GM23338 (cell line): ENCODE measurements at regions not wholly inside any gene's neighbourhood (a gene's known extent, or its start where the extent isn't known, plus 50 kb on each side); places are given as distances from the start of the nearest gene placed in this dataset.

Experiments
- ATAC-seq: fragments of 200-7000 bp; cut with Tn5 transposase; 3 replicates; pipeline ENCODE4 v1.9.1; 2020
- DNase-seq: peaks from one replicate; pipeline ENCODE4 v3.0.0-alpha.2; 2015; ENCODE audit warnings: low spot score
- H2AFZ ChIP-seq: fragments of 200-600 bp; sonication (generic); 2 replicates; pipeline ENCODE4 v1.8.0; 2016; ENCODE audit warnings: antibody characterized with exemption, mild to moderate bottlenecking, moderate library complexity
- H3F3A ChIP-seq: fragments of 200-600 bp; sonication (generic); replicated peaks from 2 replicates; pipeline ENCODE4 v1.8.0; 2017; ENCODE audit warnings: antibody characterized with exemption, mixed run types, low read depth
- H3K27ac ChIP-seq: fragments of 200-600 bp; sonication (generic); 2 replicates; pipeline ENCODE4 v1.6.1; 2016; ENCODE audit warnings: low read depth
- H3K27me3 ChIP-seq: fragments of 200-600 bp; sonication (generic); 2 replicates; pipeline ENCODE4 v1.8.0; 2016; ENCODE audit warnings: mild to moderate bottlenecking, mixed run types, moderate library complexity; ENCODE audit not compliant: insufficient read depth
- H3K36me3 ChIP-seq: fragments of 200-600 bp; sonication (generic); 2 replicates; pipeline ENCODE4 v1.8.0; 2016; ENCODE audit warnings: mild to moderate bottlenecking; ENCODE audit not compliant: insufficient read depth
- H3K4me1 ChIP-seq: fragments of 200-600 bp; sonication (generic); 2 replicates; pipeline ENCODE4 v1.8.0; 2016; ENCODE audit warnings: mild to moderate bottlenecking, moderate library complexity; ENCODE audit not compliant: insufficient read depth
- H3K4me2 ChIP-seq: fragments of 200-600 bp; sonication (generic); 2 replicates; pipeline ENCODE4 v1.7.1; 2017; ENCODE audit warnings: mixed run types
- H3K4me3 ChIP-seq: fragments of 200-600 bp; sonication (generic); 2 replicates; pipeline ENCODE4 v1.6.1; 2016; ENCODE audit warnings: mixed run types
- H3K79me2 ChIP-seq: fragments of 200-600 bp; sonication (generic); replicated peaks from 2 replicates; pipeline ENCODE4 v1.8.0; 2017; ENCODE audit warnings: mild to moderate bottlenecking; ENCODE audit not compliant: insufficient read depth
- H3K9me2 ChIP-seq: fragments of 200-600 bp; sonication (generic); 2 replicates; pipeline ENCODE4 v1.8.0; 2017; ENCODE audit not compliant: insufficient read depth
- H4K20me1 ChIP-seq: fragments of 200-600 bp; sonication (generic); replicated peaks from 2 replicates; pipeline ENCODE4 v1.8.0; 2017; ENCODE audit warnings: mild to moderate bottlenecking; ENCODE audit not compliant: insufficient read depth
- H3K27ac Mint-ChIP-seq: 2 replicates; pipeline ENCODE4 v1.8.0; 2020; ENCODE audit warnings: inconsistent platforms, mild to moderate bottlenecking, moderate library complexity, mixed read lengths
- H3K27me3 Mint-ChIP-seq: 3 replicates; pipeline ENCODE4 v1.8.0; 2022; ENCODE audit warnings: low read depth, mild to moderate bottlenecking, moderate library complexity, mixed read lengths, inconsistent platforms; ENCODE audit not compliant: insufficient read depth, poor library complexity
- H3K36me3 Mint-ChIP-seq: 3 replicates; pipeline ENCODE4 v1.8.0; 2021; ENCODE audit warnings: low read depth, mild to moderate bottlenecking, inconsistent platforms, moderate library complexity, mixed read lengths
- H3K4me1 Mint-ChIP-seq: 3 replicates; pipeline ENCODE4 v1.8.0; 2020; ENCODE audit warnings: mild to moderate bottlenecking, inconsistent platforms, mixed read lengths
- H3K4me3 Mint-ChIP-seq: 3 replicates; pipeline ENCODE4 v1.8.0; 2021; ENCODE audit warnings: moderate library complexity, mild to moderate bottlenecking, inconsistent platforms, mixed read lengths
- H3K9me3 Mint-ChIP-seq: 3 replicates; pipeline ENCODE4 v1.8.0; 2020; ENCODE audit warnings: moderate library complexity, mild to moderate bottlenecking, inconsistent platforms, mixed read lengths
- CREB1 ChIP-seq: fragments of 250-450 bp; sonication (Bioruptor Pico); IDR thresholded peaks from 2 replicates; pipeline ENCODE4 v1.5.0; 2020; ENCODE audit warnings: low read depth, mild to moderate bottlenecking, moderate library complexity
- EZH2 ChIP-seq: fragments of 200-600 bp; sonication (generic); IDR thresholded peaks from one replicate; pipeline ENCODE4 v1.8.0; 2017; ENCODE audit warnings: antibody characterized with exemption, mild to moderate bottlenecking, low read depth; ENCODE audit not compliant: unreplicated experiment
- EZH2phosphoT487 ChIP-seq: fragments of 200-600 bp; sonication (generic); IDR thresholded peaks from one replicate; pipeline ENCODE4 v1.8.1; 2018; ENCODE audit warnings: antibody characterized with exemption; ENCODE audit not compliant: unreplicated experiment
- JUNB ChIP-seq: IDR thresholded peaks from one replicate; pipeline ENCODE4 v1.6.1; 2016; ENCODE audit warnings: antibody characterized with exemption; ENCODE audit not compliant: unreplicated experiment
- NANOG ChIP-seq: IDR thresholded peaks from 2 replicates; pipeline ENCODE4 v1.6.1; 2016; ENCODE audit warnings: antibody characterized with exemption, borderline replicate concordance
- POLR2AphosphoS5 ChIP-seq: IDR thresholded peaks from 2 replicates; pipeline ENCODE4 v1.6.1; 2016; ENCODE audit warnings: antibody characterized with exemption, low read depth
- STAT1 ChIP-seq: IDR thresholded peaks from one replicate; pipeline ENCODE4 v1.6.1; 2016; ENCODE audit warnings: antibody characterized with exemption; ENCODE audit not compliant: unreplicated experiment
- ZNF114 ChIP-seq: fragments of 250-450 bp; sonication (Bioruptor Pico); IDR thresholded peaks from 2 replicates; pipeline ENCODE4 v1.5.0; 2020; ENCODE audit warnings: mild to moderate bottlenecking, moderate library complexity
- ZNF331 ChIP-seq: fragments of 250-450 bp; sonication (Bioruptor Pico); IDR thresholded peaks from 2 replicates; pipeline ENCODE4 v1.5.0; 2020; ENCODE audit warnings: low read depth, mild to moderate bottlenecking, moderate library complexity
- TF ChIP-seq, protein P1 (sequence below): IDR thresholded peaks from one replicate; pipeline ENCODE4 v1.6.1; 2018; ENCODE audit warnings: antibody characterized with exemption; ENCODE audit not compliant: unreplicated experiment
- TF ChIP-seq, protein P2 (sequence below): IDR thresholded peaks from 2 replicates; pipeline ENCODE4 v1.6.1; 2016; ENCODE audit warnings: antibody characterized with exemption
- TF ChIP-seq, protein P3 (sequence below), 2 experiments: fragments of 200-600 bp in 1 of 2; sonication (generic) in 1 of 2; conservative IDR thresholded peaks; 2 replicates each; pipeline versions ENCODE4 v1.5.1 to v1.6.1; 2016 to 2017; ENCODE audit warnings: antibody characterized with exemption in 2 of 2, low read depth in 2 of 2, mild to moderate bottlenecking in 2 of 2, moderate library complexity in 1 of 2
- TF ChIP-seq, protein P4 (sequence below): fragments of 250-450 bp; sonication (Bioruptor Pico); IDR thresholded peaks from 2 replicates; pipeline ENCODE4 v1.5.0; 2020; ENCODE audit warnings: mild to moderate bottlenecking, moderate library complexity

DNA sequence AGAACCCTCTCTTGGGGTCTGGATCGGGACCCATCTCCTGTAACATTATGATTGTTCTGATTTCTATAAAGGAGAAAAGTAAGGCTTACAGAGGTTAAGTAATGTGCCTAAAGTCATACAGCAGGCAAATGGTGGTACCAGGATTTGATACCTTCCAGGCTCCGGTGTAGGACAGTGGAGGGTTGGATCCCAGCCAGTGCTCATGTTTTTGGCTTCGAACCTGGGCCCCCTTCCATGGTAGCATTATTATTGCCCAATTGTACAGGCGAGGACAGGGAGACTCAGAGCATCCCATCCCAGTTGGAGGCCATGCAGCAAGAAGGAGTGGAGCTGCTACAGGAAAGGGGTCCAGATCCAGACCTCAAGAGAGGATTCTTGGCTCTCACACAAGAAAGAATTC lies 202.7 kb downstream of the TFAP2C start:
- ATAC-seq, result no peak
- H3K36me3 Mint-ChIP-seq, result no peaks in the 10 kb centered on the region

More for the DNA sequence above, 202.7 kb downstream of the TFAP2C start:
- H3K79me2 ChIP-seq, result no peaks in the 10 kb centered on the region
- no peaks in the 10 kb centered on the region for H3K9me3 Mint-ChIP-seq
- H3K4me2 ChIP-seq, result no peak overlapping the region
- no peak overlapping the region for H2AFZ ChIP-seq
- H3K4me1 ChIP-seq, result peaks cover 35% of the 10 kb centered on the region; the same call in 1 of the 2 replicates
- peaks cover 6% of the 10 kb centered on the region; the same call in 1 of the 2 replicates for H3K9me2 ChIP-seq
- H3F3A ChIP-seq, result 0 out of 2 replicates have a peak, but pooled peaks cover 6% of the 10 kb centered on the region
- peaks cover 27% of the 10 kb centered on the region for H3K4me1 Mint-ChIP-seq
- TF ChIP-seq STAT1, result no peak
- TF ChIP-seq CREB1 (CRISPR knock-in tag), result no peak
- TF ChIP-seq, protein P1, sequence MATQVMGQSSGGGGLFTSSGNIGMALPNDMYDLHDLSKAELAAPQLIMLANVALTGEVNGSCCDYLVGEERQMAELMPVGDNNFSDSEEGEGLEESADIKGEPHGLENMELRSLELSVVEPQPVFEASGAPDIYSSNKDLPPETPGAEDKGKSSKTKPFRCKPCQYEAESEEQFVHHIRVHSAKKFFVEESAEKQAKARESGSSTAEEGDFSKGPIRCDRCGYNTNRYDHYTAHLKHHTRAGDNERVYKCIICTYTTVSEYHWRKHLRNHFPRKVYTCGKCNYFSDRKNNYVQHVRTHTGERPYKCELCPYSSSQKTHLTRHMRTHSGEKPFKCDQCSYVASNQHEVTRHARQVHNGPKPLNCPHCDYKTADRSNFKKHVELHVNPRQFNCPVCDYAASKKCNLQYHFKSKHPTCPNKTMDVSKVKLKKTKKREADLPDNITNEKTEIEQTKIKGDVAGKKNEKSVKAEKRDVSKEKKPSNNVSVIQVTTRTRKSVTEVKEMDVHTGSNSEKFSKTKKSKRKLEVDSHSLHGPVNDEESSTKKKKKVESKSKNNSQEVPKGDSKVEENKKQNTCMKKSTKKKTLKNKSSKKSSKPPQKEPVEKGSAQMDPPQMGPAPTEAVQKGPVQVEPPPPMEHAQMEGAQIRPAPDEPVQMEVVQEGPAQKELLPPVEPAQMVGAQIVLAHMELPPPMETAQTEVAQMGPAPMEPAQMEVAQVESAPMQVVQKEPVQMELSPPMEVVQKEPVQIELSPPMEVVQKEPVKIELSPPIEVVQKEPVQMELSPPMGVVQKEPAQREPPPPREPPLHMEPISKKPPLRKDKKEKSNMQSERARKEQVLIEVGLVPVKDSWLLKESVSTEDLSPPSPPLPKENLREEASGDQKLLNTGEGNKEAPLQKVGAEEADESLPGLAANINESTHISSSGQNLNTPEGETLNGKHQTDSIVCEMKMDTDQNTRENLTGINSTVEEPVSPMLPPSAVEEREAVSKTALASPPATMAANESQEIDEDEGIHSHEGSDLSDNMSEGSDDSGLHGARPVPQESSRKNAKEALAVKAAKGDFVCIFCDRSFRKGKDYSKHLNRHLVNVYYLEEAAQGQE, result no peak
- TF ChIP-seq, protein P2, sequence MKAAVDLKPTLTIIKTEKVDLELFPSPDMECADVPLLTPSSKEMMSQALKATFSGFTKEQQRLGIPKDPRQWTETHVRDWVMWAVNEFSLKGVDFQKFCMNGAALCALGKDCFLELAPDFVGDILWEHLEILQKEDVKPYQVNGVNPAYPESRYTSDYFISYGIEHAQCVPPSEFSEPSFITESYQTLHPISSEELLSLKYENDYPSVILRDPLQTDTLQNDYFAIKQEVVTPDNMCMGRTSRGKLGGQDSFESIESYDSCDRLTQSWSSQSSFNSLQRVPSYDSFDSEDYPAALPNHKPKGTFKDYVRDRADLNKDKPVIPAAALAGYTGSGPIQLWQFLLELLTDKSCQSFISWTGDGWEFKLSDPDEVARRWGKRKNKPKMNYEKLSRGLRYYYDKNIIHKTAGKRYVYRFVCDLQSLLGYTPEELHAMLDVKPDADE, result no peak
- no peak for TF ChIP-seq NANOG
- no peak for TF ChIP-seq ZNF114 (CRISPR knock-in tag)
- no peak for TF ChIP-seq JUNB
- TF ChIP-seq, protein P3, sequence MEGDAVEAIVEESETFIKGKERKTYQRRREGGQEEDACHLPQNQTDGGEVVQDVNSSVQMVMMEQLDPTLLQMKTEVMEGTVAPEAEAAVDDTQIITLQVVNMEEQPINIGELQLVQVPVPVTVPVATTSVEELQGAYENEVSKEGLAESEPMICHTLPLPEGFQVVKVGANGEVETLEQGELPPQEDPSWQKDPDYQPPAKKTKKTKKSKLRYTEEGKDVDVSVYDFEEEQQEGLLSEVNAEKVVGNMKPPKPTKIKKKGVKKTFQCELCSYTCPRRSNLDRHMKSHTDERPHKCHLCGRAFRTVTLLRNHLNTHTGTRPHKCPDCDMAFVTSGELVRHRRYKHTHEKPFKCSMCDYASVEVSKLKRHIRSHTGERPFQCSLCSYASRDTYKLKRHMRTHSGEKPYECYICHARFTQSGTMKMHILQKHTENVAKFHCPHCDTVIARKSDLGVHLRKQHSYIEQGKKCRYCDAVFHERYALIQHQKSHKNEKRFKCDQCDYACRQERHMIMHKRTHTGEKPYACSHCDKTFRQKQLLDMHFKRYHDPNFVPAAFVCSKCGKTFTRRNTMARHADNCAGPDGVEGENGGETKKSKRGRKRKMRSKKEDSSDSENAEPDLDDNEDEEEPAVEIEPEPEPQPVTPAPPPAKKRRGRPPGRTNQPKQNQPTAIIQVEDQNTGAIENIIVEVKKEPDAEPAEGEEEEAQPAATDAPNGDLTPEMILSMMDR (conservative IDR thresholded peaks at IDR 0.05; ENCODE audit: low read depth in 2 of 2), result no peak
- TF ChIP-seq, protein P4, sequence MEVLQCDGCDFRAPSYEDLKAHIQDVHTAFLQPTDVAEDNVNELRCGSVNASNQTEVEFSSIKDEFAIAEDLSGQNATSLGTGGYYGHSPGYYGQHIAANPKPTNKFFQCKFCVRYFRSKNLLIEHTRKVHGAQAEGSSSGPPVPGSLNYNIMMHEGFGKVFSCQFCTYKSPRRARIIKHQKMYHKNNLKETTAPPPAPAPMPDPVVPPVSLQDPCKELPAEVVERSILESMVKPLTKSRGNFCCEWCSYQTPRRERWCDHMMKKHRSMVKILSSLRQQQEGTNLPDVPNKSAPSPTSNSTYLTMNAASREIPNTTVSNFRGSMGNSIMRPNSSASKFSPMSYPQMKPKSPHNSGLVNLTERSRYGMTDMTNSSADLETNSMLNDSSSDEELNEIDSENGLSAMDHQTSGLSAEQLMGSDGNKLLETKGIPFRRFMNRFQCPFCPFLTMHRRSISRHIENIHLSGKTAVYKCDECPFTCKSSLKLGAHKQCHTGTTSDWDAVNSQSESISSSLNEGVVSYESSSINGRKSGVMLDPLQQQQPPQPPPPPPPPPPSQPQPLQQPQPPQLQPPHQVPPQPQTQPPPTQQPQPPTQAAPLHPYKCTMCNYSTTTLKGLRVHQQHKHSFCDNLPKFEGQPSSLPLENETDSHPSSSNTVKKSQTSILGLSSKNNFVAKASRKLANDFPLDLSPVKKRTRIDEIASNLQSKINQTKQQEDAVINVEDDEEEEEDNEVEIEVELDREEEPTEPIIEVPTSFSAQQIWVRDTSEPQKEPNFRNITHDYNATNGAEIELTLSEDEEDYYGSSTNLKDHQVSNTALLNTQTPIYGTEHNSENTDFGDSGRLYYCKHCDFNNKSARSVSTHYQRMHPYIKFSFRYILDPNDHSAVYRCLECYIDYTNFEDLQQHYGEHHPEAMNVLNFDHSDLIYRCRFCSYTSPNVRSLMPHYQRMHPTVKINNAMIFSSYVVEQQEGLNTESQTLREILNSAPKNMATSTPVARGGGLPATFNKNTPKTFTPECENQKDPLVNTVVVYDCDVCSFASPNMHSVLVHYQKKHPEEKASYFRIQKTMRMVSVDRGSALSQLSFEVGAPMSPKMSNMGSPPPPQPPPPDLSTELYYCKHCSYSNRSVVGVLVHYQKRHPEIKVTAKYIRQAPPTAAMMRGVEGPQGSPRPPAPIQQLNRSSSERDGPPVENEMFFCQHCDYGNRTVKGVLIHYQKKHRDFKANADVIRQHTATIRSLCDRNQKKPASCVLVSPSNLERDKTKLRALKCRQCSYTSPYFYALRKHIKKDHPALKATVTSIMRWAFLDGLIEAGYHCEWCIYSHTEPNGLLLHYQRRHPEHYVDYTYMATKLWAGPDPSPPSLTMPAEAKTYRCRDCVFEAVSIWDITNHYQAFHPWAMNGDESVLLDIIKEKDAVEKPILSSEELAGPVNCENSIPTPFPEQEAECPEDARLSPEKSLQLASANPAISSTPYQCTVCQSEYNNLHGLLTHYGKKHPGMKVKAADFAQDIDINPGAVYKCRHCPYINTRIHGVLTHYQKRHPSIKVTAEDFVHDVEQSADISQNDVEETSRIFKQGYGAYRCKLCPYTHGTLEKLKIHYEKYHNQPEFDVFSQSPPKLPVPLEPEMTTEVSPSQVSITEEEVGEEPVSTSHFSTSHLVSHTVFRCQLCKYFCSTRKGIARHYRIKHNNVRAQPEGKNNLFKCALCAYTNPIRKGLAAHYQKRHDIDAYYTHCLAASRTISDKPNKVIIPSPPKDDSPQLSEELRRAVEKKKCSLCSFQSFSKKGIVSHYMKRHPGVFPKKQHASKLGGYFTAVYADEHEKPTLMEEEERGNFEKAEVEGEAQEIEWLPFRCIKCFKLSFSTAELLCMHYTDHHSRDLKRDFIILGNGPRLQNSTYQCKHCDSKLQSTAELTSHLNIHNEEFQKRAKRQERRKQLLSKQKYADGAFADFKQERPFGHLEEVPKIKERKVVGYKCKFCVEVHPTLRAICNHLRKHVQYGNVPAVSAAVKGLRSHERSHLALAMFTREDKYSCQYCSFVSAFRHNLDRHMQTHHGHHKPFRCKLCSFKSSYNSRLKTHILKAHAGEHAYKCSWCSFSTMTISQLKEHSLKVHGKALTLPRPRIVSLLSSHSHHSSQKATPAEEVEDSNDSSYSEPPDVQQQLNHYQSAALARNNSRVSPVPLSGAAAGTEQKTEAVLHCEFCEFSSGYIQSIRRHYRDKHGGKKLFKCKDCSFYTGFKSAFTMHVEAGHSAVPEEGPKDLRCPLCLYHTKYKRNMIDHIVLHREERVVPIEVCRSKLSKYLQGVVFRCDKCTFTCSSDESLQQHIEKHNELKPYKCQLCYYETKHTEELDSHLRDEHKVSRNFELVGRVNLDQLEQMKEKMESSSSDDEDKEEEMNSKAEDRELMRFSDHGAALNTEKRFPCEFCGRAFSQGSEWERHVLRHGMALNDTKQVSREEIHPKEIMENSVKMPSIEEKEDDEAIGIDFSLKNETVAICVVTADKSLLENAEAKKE, result no peak
- no peak for TF ChIP-seq EZH2phosphoT487
- TF ChIP-seq POLR2AphosphoS5, result no peak
- no peak for TF ChIP-seq EZH2
- TF ChIP-seq ZNF331 (CRISPR knock-in tag), result no peak
- H3K27ac ChIP-seq, result no peak overlapping the region
- peaks cover 4% of the 10 kb centered on the region for H3K27me3 Mint-ChIP-seq
- H3K27me3 ChIP-seq, result no peaks in the 10 kb centered on the region
- no peak overlapping the region for H3K4me3 ChIP-seq
- no peaks in the 10 kb centered on the region for H4K20me1 ChIP-seq
- no peak for DNase-seq
- no peak overlapping the region for H3K4me3 Mint-ChIP-seq
- H3K27ac Mint-ChIP-seq, result no peak overlapping the region
- H3K36me3 ChIP-seq, result no peaks in the 10 kb centered on the region
